Osteocyte (in vitro differentiated cells): ENCODE measurements at regions not wholly inside any gene's neighbourhood (a gene's known extent, or its start where the extent isn't known, plus 50 kb on each side); places are given as distances from the start of the nearest gene placed in this dataset.

Experiments
- DNase-seq: peaks from one replicate; pipeline ENCODE4 v3.0.0; 2021; ENCODE audit warnings: mixed read lengths; ENCODE audit not compliant: unreplicated experiment; ENCODE audit errors: extremely low spot score
- H3K27ac Mint-ChIP-seq: one replicate; pipeline ENCODE4 v1.8.0; 2021; ENCODE audit warnings: mild to moderate bottlenecking, mixed read lengths; ENCODE audit not compliant: unreplicated experiment
- H3K27me3 Mint-ChIP-seq: one replicate; pipeline ENCODE4 v1.8.0; 2021; ENCODE audit warnings: mixed read lengths; ENCODE audit not compliant: unreplicated experiment
- H3K36me3 Mint-ChIP-seq: one replicate; pipeline ENCODE4 v1.8.0; 2021; ENCODE audit warnings: mixed read lengths; ENCODE audit not compliant: unreplicated experiment
- H3K4me1 Mint-ChIP-seq: one replicate; pipeline ENCODE4 v1.8.0; 2021; ENCODE audit warnings: mixed read lengths; ENCODE audit not compliant: unreplicated experiment
- H3K4me3 Mint-ChIP-seq: one replicate; pipeline ENCODE4 v1.8.0; 2021; ENCODE audit warnings: mild to moderate bottlenecking, moderate library complexity, mixed read lengths; ENCODE audit not compliant: unreplicated experiment
- H3K9me3 Mint-ChIP-seq: one replicate; pipeline ENCODE4 v1.8.0; 2021; ENCODE audit warnings: mixed read lengths; ENCODE audit not compliant: unreplicated experiment
- TF ChIP-seq, protein P1 (sequence below): fragments of 200-600 bp; sonication (generic); IDR thresholded peaks from 2 replicates; pipeline ENCODE4 v1.5.0; 2021; ENCODE audit warnings: antibody characterized with exemption, mild to moderate bottlenecking, moderate library complexity

- Mint-ChIP-seq H3K27ac (no peak overlapping the region), H3K36me3 (no peaks in the 10 kb centered on the region), H3K27me3 (peaks cover 2% of the 10 kb centered on the region), H3K4me1 (peaks cover 34% of the 10 kb centered on the region), H3K4me3 (no peak overlapping the region), H3K9me3 (no peaks in the 10 kb centered on the region)
- TF ChIP-seq, protein P1, sequence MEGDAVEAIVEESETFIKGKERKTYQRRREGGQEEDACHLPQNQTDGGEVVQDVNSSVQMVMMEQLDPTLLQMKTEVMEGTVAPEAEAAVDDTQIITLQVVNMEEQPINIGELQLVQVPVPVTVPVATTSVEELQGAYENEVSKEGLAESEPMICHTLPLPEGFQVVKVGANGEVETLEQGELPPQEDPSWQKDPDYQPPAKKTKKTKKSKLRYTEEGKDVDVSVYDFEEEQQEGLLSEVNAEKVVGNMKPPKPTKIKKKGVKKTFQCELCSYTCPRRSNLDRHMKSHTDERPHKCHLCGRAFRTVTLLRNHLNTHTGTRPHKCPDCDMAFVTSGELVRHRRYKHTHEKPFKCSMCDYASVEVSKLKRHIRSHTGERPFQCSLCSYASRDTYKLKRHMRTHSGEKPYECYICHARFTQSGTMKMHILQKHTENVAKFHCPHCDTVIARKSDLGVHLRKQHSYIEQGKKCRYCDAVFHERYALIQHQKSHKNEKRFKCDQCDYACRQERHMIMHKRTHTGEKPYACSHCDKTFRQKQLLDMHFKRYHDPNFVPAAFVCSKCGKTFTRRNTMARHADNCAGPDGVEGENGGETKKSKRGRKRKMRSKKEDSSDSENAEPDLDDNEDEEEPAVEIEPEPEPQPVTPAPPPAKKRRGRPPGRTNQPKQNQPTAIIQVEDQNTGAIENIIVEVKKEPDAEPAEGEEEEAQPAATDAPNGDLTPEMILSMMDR, result no peak
- no peak for DNase-seq
These were observed 140.6 kb upstream of the GLI2 start for GRCh38 chr2:120594856-120595685.

- Mint-ChIP-seq H3K27ac (no peak overlapping the region), H3K4me3 (no peak overlapping the region), H3K9me3 (no peaks in the 10 kb centered on the region), H3K27me3 (peaks cover 2% of the 10 kb centered on the region), H3K4me1 (peaks cover 28% of the 10 kb centered on the region), H3K36me3 (no peaks in the 10 kb centered on the region)
- DNase-seq, result no peak
- TF ChIP-seq, protein P1, result no peak
These were observed 139.9 kb upstream of the GLI2 start for GRCh38 chr2:120595739-120596138.

DNA sequence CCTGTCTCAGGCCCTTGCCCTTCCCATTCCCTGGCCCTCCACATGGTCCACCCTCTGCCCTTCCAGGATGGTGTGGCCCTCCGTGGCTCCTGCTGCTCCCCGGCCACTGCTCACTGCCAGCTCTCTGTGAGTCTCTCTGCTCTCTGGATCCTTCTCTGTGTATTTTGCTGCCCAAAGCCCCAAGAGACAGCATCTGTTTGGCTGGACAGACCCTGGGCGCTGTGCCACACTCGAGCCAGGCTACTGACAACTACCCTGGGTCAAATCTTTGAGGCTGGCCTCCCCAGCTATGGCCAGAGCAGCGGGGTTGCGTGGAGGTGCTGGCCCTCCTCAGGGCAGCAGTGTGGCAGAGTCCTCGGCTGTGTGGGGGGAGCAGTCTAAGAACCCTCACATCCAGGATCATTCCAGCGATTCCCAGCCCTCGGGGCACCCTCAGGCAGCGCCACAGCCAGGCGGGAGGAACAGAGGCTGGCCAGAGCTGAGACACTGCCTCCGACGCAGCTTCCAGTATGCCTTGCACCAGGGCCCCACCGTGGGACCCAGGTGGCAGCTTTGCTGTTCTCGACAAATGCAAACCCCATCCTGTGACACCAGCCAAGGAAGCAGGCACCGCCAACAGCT is 139.4 kb upstream of the GLI2 start:
- Mint-ChIP-seq H3K4me3 (no peak overlapping the region), H3K27ac (peak overlapping the region; percentile 69), H3K4me1 (peaks cover 26% of the 10 kb centered on the region), H3K36me3 (no peaks in the 10 kb centered on the region), H3K9me3 (no peaks in the 10 kb centered on the region), H3K27me3 (peaks cover 2% of the 10 kb centered on the region)
- DNase-seq, result no peak
- TF ChIP-seq, protein P1, result no peak

DNA sequence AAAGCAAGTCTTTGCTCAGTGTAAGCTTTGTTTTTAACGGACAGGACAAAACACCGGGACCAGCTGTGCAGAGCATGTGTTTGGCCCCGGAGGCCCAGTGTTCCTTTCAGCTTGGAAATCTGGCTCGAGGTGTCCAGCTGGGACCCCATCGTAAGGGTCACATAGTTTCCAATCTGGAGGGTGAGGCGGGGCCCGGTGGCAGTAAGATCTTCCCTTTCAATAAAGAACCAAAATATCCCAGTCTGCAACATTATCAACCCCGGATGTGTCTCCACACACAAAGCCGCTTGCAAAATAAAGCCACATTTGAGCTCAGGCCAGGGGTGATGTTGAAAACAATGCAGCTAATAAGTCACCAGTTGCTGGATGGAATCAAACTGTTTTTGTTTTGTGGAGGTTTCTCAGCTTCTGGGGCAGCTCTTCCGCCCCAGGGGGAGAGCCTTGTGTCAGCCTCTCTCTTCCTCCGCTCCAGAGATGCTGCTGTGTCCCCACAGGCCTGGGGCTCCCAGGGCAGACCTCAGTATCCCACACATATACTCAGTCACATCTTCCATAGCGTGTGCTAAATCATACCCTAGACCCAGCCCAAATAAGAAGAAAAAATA is 138.6 kb upstream of the GLI2 start:
- Mint-ChIP-seq H3K27ac (peak overlapping the region; percentile 69), H3K4me1 (peaks cover 26% of the 10 kb centered on the region), H3K9me3 (no peaks in the 10 kb centered on the region), H3K27me3 (peaks cover 2% of the 10 kb centered on the region), H3K36me3 (no peaks in the 10 kb centered on the region), H3K4me3 (no peak overlapping the region)
- no peak for DNase-seq
- TF ChIP-seq, protein P1, result no peak
